ENCODE measurements at regions not wholly inside any gene's neighbourhood (a gene's known extent, or its start where the extent isn't known, plus 50 kb on each side); places are given as distances from the start of the nearest gene placed in this dataset.

DNA sequence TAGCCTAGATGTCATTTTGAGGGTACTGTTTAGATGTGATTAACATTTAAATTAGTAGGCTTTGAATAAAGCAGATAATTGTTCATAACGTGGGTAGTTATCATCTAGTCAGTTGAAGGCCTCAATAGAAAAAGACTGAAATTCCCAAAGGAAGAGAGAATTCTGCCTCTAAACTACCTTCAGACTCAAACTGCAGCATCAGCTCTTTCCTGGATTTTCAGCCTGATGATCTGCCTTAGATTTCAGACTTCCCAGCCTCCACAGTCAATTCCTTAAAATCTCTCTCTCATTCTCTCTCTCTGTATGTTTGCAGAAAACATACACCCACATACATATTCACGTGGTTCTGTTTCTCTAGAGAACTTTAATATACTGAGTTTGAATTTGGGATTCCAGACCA is 58.0 kb upstream of the MBNL1 start:
- H3K18ac ChIP-seq (ENCODE audit: extremely low read depth, low read length): no peak overlapping the region
- H3K79me2 ChIP-seq (ENCODE audit: control insufficient read depth in 1 of 2, insufficient read depth in 2 of 2, low read length in 2 of 2): no peaks in the 10 kb centered on the region
- H3K27me3 ChIP-seq (replicated peaks in 1 of 4; ENCODE audit: control insufficient read depth in 3 of 4, extremely low read depth in 1 of 4, insufficient read depth in 3 of 4, low read length in 3 of 4): no peaks in the 10 kb centered on the region
- no peak overlapping the region for H3K4ac ChIP-seq (replicated peaks; ENCODE audit: insufficient read length, low read depth, low read length)
- no peak overlapping the region for H4K91ac ChIP-seq (replicated peaks; ENCODE audit: insufficient read length, low read length)
- H2AFZ ChIP-seq (ENCODE audit: low read length): no peak overlapping the region
- H2BK120ac ChIP-seq (replicated peaks; ENCODE audit: low read depth, low read length): no peak overlapping the region
- no peaks in the 10 kb centered on the region for H3K23me2 ChIP-seq (ENCODE audit: low read depth, low read length)
- 90% methylated on average over 2 of the region's 2 CpGs; no CpG with 5 or more reads in 1 of the 2 experiments for WGBS, 2 experiments (ENCODE audit: extremely low coverage in 1 of 2, insufficient coverage in 1 of 2, insufficient read length in 1 of 2, insufficient replicate concordance in 2 of 2, low coverage in 1 of 2, low lambda C conversion rate in 2 of 2, missing lambda C conversion rate in 1 of 2)
- no peak for DNase-seq (ENCODE audit: low read depth in 1 of 2, low spot score in 2 of 2)
- H4K8ac ChIP-seq (ENCODE audit: extremely low read depth, insufficient read depth, low read length): no peak overlapping the region
- no peaks in the 10 kb centered on the region for H4K20me1 ChIP-seq (replicated peaks in 1 of 2; ENCODE audit: control insufficient read depth in 1 of 2, insufficient read depth in 2 of 2, low read length in 2 of 2)
- H2BK5ac ChIP-seq (ENCODE audit: low read depth, low read length): no peak overlapping the region
- no peaks in the 10 kb centered on the region for H3K36me3 ChIP-seq (ENCODE audit: control insufficient read depth in 2 of 4, insufficient read depth in 4 of 4, low read length in 3 of 4)
- H3K9ac ChIP-seq (replicated peaks in 1 of 4; ENCODE audit: extremely low read depth in 1 of 4, low read depth in 3 of 4, low read length in 3 of 4): no peak overlapping the region
- no peak overlapping the region for H3K23ac ChIP-seq (ENCODE audit: insufficient read length)
- no peak overlapping the region for H3K4me2 ChIP-seq (ENCODE audit: insufficient read depth in 1 of 2, low read depth in 2 of 2, low read length in 2 of 2)
- H3K79me1 ChIP-seq (ENCODE audit: low read depth, low read length): no peaks in the 10 kb centered on the region
- H2AK5ac ChIP-seq (ENCODE audit: low read depth, low read length): no peak overlapping the region
- H4K5ac ChIP-seq (ENCODE audit: insufficient read length, low read depth, low read length): no peak overlapping the region
- peaks cover 0 to 2% (median 0%) of the 10 kb centered on the region in 4 experiments; a peak in 3 of 7 replicates for H3K4me1 ChIP-seq (replicated peaks in 1 of 4; ENCODE audit: control insufficient read depth in 3 of 4, insufficient read depth in 4 of 4, low read length in 3 of 4)
- no peak for TF ChIP-seq SAP30 (IDR thresholded peaks at IDR 0.05; ENCODE audit: insufficient read depth, insufficient replicate concordance, low read length)
- TF ChIP-seq YY1 (IDR thresholded peaks at IDR 0.05; ENCODE audit: low read depth, low read length): no peak
- TF ChIP-seq ZNF274 (IDR thresholded peaks at IDR 0.05; ENCODE audit: borderline replicate concordance, extremely low read depth, low read length): no peak
- no peak for TF ChIP-seq HDAC2 (IDR thresholded peaks at IDR 0.05; ENCODE audit: borderline replicate concordance in 1 of 2, low read depth in 2 of 2, low read length in 2 of 2)
- no peak for TF ChIP-seq GABPA (IDR thresholded peaks at IDR 0.05; ENCODE audit: borderline replicate concordance, insufficient read depth, low read length)
- no peak for TF ChIP-seq CREB1 (IDR thresholded peaks at IDR 0.05)
- no peak for TF ChIP-seq GTF2F1 (IDR thresholded peaks at IDR 0.05; ENCODE audit: borderline replicate concordance, low read depth, low read length)
- no peak for TF ChIP-seq BCL11A (IDR thresholded peaks at IDR 0.05; ENCODE audit: low read depth in 2 of 2, low read length in 2 of 2)
- no peak for TF ChIP-seq TAF1 (IDR thresholded peaks at IDR 0.05; ENCODE audit: low read depth, low read length)
- TF ChIP-seq ASH2L (IDR thresholded peaks at IDR 0.05; ENCODE audit: low read length): no peak
- TF ChIP-seq TAF7 (optimal IDR thresholded peaks at IDR 0.05; ENCODE audit: borderline replicate concordance, low read depth, low read length): no peak
- no peak for TF ChIP-seq PHF8 (conservative IDR thresholded peaks at IDR 0.05; ENCODE audit: low read depth, low read length)
- TF ChIP-seq, protein P1, sequence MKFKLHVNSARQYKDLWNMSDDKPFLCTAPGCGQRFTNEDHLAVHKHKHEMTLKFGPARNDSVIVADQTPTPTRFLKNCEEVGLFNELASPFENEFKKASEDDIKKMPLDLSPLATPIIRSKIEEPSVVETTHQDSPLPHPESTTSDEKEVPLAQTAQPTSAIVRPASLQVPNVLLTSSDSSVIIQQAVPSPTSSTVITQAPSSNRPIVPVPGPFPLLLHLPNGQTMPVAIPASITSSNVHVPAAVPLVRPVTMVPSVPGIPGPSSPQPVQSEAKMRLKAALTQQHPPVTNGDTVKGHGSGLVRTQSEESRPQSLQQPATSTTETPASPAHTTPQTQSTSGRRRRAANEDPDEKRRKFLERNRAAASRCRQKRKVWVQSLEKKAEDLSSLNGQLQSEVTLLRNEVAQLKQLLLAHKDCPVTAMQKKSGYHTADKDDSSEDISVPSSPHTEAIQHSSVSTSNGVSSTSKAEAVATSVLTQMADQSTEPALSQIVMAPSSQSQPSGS (IDR thresholded peaks at IDR 0.05; ENCODE audit: low read length): no peak
- H3K14ac ChIP-seq (ENCODE audit: insufficient read length): no peak overlapping the region
- no peak overlapping the region for H3K4me3 ChIP-seq (ENCODE audit: extremely low read depth in 1 of 4, insufficient read depth in 2 of 4, low read depth in 3 of 4, low read length in 4 of 4)
- H2BK20ac ChIP-seq (ENCODE audit: low read length): no peak overlapping the region
- no peak overlapping the region for H3K56ac ChIP-seq (replicated peaks; ENCODE audit: insufficient read length, low read depth, low read length)
- CTCF ChIA-PET (ENCODE audit: partially characterized antibody): interaction anchor here (2.0 kb wide), 1 partner anchor 12 kb away, joined by 4 read pairs; no protein-coding TSS in a partner anchor
- no peak overlapping the region for H2BK15ac ChIP-seq (ENCODE audit: low read length)
- POLR2A ChIA-PET (ENCODE audit: partially characterized antibody): no interaction called here
- no peak overlapping the region for H3K27ac ChIP-seq (ENCODE audit: low read depth, low read length)
- no peak overlapping the region for H2BK12ac ChIP-seq (ENCODE audit: low read depth, low read length)
- no peak for FAIRE-seq
- no peaks in the 10 kb centered on the region for H3K9me3 ChIP-seq (ENCODE audit: insufficient read depth in 2 of 2, low read depth in 1 of 2, low read length in 1 of 2)
